ENCODE measurements at regions not wholly inside any gene's neighbourhood (a gene's known extent, or its start where the extent isn't known, plus 50 kb on each side); places are given as distances from the start of the nearest gene placed in this dataset.

- Histone ChIP-seq H3K9me2 (ENCODE audit: insufficient read depth, low read length) (no peaks in the 10 kb centered on the region), H3K36me3 (ENCODE audit: insufficient read depth, low read length) (no peaks in the 10 kb centered on the region), H3K4me3 (ENCODE audit: low read length) (no peak overlapping the region), H3K4me2 (ENCODE audit: low read length) (no peak overlapping the region), H2AFZ (ENCODE audit: low read depth, low read length) (no peak overlapping the region), H3K27me3 (ENCODE audit: insufficient read depth, low read depth, low read length) (no peaks in the 10 kb centered on the region), H4K20me1 (ENCODE audit: insufficient read depth) (no peaks in the 10 kb centered on the region), H3K9me3 (ENCODE audit: low read length) (no peaks in the 10 kb centered on the region), H3K79me2 (replicated peaks; ENCODE audit: insufficient read depth, low read length) (no peaks in the 10 kb centered on the region), H3K27ac (ENCODE audit: low read length) (no peak overlapping the region), H3F3A (ENCODE audit: insufficient read depth, low read length, poor library complexity, severe bottlenecking) (no peaks in the 10 kb centered on the region), H3K9ac (ENCODE audit: low read length) (no peak overlapping the region)
- no peak for TF ChIP-seq REST (IDR thresholded peaks at IDR 0.05; ENCODE audit: borderline replicate concordance)
- TF ChIP-seq POLR2AphosphoS5 (IDR thresholded peaks at IDR 0.05): no peak
- no peak for TF ChIP-seq SMC3 (conservative IDR thresholded peaks at IDR 0.05; ENCODE audit: poor library complexity)
- TF ChIP-seq TAF1 (IDR thresholded peaks at IDR 0.05; ENCODE audit: low read depth): no peak
- TF ChIP-seq CTCF (IDR thresholded peaks at IDR 0.05; ENCODE audit: poor library complexity, severe bottlenecking): no peak
- TF ChIP-seq MXI1 (conservative IDR thresholded peaks at IDR 0.05; ENCODE audit: poor library complexity, severe bottlenecking): no peak
- no peak for TF ChIP-seq RAD21 (conservative IDR thresholded peaks at IDR 0.05)
- no peak for TF ChIP-seq EP300 (conservative IDR thresholded peaks at IDR 0.05; ENCODE audit: poor library complexity, severe bottlenecking)
- TF ChIP-seq EZH2 (IDR thresholded peaks at IDR 0.05; ENCODE audit: borderline replicate concordance, insufficient read depth, low read length, poor library complexity, severe bottlenecking): no peak
These were observed 216.1 kb downstream of the NPHP4 start for GRCh38 chr1:5776035-5776550.

- Histone ChIP-seq H3K4me2 (ENCODE audit: low read length) (no peak overlapping the region), H3K79me2 (replicated peaks; ENCODE audit: insufficient read depth, low read length) (no peaks in the 10 kb centered on the region), H3K9me3 (ENCODE audit: low read length) (no peaks in the 10 kb centered on the region), H3K9me2 (ENCODE audit: insufficient read depth, low read length) (no peaks in the 10 kb centered on the region), H4K20me1 (ENCODE audit: insufficient read depth) (no peaks in the 10 kb centered on the region), H2AFZ (ENCODE audit: low read depth, low read length) (no peak overlapping the region), H3F3A (ENCODE audit: insufficient read depth, low read length, poor library complexity, severe bottlenecking) (no peaks in the 10 kb centered on the region), H3K36me3 (ENCODE audit: insufficient read depth, low read length) (no peaks in the 10 kb centered on the region), H3K9ac (ENCODE audit: low read length) (no peak overlapping the region), H3K27ac (ENCODE audit: low read length) (no peak overlapping the region), H3K27me3 (ENCODE audit: insufficient read depth, low read depth, low read length) (no peaks in the 10 kb centered on the region), H3K4me3 (ENCODE audit: low read length) (no peak overlapping the region)
- TF ChIP-seq TAF1 (IDR thresholded peaks at IDR 0.05; ENCODE audit: low read depth): no peak
- no peak for TF ChIP-seq EZH2 (IDR thresholded peaks at IDR 0.05; ENCODE audit: borderline replicate concordance, insufficient read depth, low read length, poor library complexity, severe bottlenecking)
- TF ChIP-seq SMC3 (conservative IDR thresholded peaks at IDR 0.05; ENCODE audit: poor library complexity): no peak
- TF ChIP-seq RAD21 (conservative IDR thresholded peaks at IDR 0.05): no peak
- no peak for TF ChIP-seq MXI1 (conservative IDR thresholded peaks at IDR 0.05; ENCODE audit: poor library complexity, severe bottlenecking)
- TF ChIP-seq REST (IDR thresholded peaks at IDR 0.05; ENCODE audit: borderline replicate concordance): no peak
- no peak for TF ChIP-seq EP300 (conservative IDR thresholded peaks at IDR 0.05; ENCODE audit: poor library complexity, severe bottlenecking)
These were observed 218.2 kb downstream of the NPHP4 start for GRCh38 chr1:5774019-5774418.
